ENCODE measurements at regions not wholly inside any gene's neighbourhood (a gene's known extent, or its start where the extent isn't known, plus 50 kb on each side); places are given as distances from the start of the nearest gene placed in this dataset.

- TF ChIP-seq CTCF (conservative IDR thresholded peaks at IDR 0.05), result no peak
- H3K27ac ChIP-seq, result no peak overlapping the region
Measured at GRCh38 chr11:104645261-104646222, 252.7 kb downstream of the CASP12 start.

- TF ChIP-seq CTCF (conservative IDR thresholded peaks at IDR 0.05), result no peak
Measured at GRCh38 chr11:104637662-104638170, 260.5 kb downstream of the CASP12 start.

DNA sequence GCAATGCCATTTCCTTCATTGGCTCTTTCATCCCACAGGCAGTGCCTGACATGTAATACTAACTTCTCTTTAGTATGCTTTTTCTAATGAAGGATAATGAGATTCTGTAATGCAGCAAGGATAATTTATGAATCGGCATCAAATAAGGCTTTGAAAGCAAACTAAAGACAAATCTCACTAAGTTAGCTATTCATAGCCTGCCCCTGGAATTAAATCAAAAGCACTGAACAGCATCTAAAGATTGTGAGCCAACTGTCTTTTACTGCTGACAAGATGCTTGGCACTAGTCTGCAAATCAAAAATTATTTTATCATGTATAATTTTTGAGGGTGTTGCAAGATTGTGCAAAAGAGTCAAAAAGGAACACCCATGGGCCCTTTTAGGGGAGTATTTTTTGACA is 265.0 kb downstream of the CASP12 start:
- TF ChIP-seq CTCF (conservative IDR thresholded peaks at IDR 0.05), result no peak
- no peak overlapping the region for H3K27ac ChIP-seq

More at GRCh38 chr11:104637662-104638170, 260.5 kb downstream of the CASP12 start:
- no peak overlapping the region for H3K27ac ChIP-seq

- no peak for TF ChIP-seq CTCF (conservative IDR thresholded peaks at IDR 0.05)
- H3K27ac ChIP-seq, result no peak overlapping the region
Measured at GRCh38 chr11:104630352-104630751, 267.9 kb downstream of the CASP12 start.

DNA sequence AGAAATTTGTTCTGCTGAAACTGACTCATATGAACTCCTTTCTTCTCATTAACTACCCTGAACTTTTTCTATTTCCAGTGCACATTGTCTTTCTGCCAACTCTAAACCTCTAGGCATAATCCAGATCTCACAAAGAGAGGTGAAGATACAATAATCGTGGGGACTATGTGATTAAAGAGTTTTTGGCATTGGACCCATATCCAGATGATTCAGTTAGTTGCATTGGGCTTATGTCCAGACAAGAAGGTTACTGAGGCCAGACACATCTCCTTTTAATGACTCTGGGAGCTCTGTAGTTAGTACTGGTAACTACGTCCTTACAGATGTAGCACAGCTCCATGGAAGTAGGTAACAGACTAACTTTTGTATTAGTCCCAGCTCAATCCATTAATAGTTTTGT is 273.0 kb downstream of the CASP12 start:
- H3K27ac ChIP-seq, result no peak overlapping the region
- no peak for TF ChIP-seq CTCF (conservative IDR thresholded peaks at IDR 0.05)

DNA sequence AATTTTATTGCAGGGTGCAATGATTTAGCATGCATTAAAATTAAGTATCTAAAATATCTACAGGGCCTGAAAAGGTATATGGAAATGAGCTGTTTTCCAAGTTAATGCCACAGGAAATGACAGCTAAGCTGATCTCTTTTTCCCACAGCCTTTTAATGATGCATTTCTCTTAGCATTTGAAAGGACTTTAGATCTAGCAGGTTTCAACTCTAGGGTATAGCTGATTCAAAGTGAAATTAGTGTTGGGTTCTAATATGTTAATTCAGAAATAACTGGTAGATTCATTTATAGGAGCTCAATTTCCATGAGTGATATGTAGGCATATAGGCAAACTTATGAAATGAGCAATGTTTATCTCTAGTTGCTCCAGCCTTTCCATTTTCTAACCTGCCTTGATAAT is 274.2 kb downstream of the CASP12 start:
- H3K27ac ChIP-seq, result no peak overlapping the region
- no peak for TF ChIP-seq CTCF (conservative IDR thresholded peaks at IDR 0.05)

- no peak for TF ChIP-seq CTCF (conservative IDR thresholded peaks at IDR 0.05)
- H3K27ac ChIP-seq, result no peak overlapping the region
Measured at GRCh38 chr11:104623518-104623917, 274.7 kb downstream of the CASP12 start.

Measured in VCaP (cell line).